HCT116 (cell line): ENCODE measurements at regions not wholly inside any gene's neighbourhood (a gene's known extent, or its start where the extent isn't known, plus 50 kb on each side); places are given as distances from the start of the nearest gene placed in this dataset.

Source experiments
- ATAC-seq: fragments of 200-7000 bp; cut with Tn5 transposase; 2 replicates; pipeline ENCODE4 v1.9.1; 2020; ENCODE audit warnings: mild to moderate bottlenecking, moderate library complexity
- BruUV-seq: library from RNA; stranded (reverse); fragments of 400-500 nt; replicated peaks from 2 replicates; lab custom pipeline; 2021; lab: Mats Ljungman, UMichigan
- CTCF ChIA-PET: fragments of 300-600 bp; sonication (Branson Sonifier 250); formaldehyde crosslinking; loops from one replicate; lab custom pipeline; 2021; ENCODE audit warnings: antibody characterized with exemption; lab: Charles Lee
- POLR2A ChIA-PET: fragments of 300-600, 350-600 bp; sonication (Branson Sonifier 250); formaldehyde crosslinking; loops from one replicate; lab custom pipeline; 2021; ENCODE audit warnings: antibody characterized with exemption; lab: Charles Lee
- RAD21 ChIA-PET, 2 experiments: fragments of 300-600 bp; sonication (Branson Sonifier 250); formaldehyde crosslinking; loops; one replicate each; lab custom pipeline; 2023; ENCODE audit warnings: low total read pairs in 2 of 2; ENCODE audit not compliant: uncharacterized antibody in 2 of 2, unreplicated experiment in 2 of 2, low non-redundant PET in 1 of 2; lab: Charles Lee
- DNase-seq: peaks from one replicate; pipeline ENCODE4 v3.0.0-alpha.2; 2010; ENCODE audit warnings: low read depth, low spot score
- H2AFZ ChIP-seq: fragments of 200-600 bp; shearing (Covaris generic), sonication (generic); 2 replicates; pipeline ENCODE4 v1.6.1; 2017; ENCODE audit warnings: low read depth, mixed run types, mixed read lengths, antibody characterized with exemption, low read length; ENCODE audit not compliant: poor library complexity, severe bottlenecking
- H3K27ac ChIP-seq: 2 replicates; pipeline ENCODE4 v1.5.1; 2012; ENCODE audit warnings: low read depth, low read length
- H3K27me3 ChIP-seq: fragments of 200-600 bp; sonication (generic); 2 replicates; pipeline ENCODE4 v1.6.1; 2016; ENCODE audit warnings: mixed run types, low read length, mixed read lengths; ENCODE audit not compliant: insufficient read depth
- H3K36me3 ChIP-seq, 2 experiments: fragments of 200-500 bp in 1 of 2; fragments of 200-600 bp in 1 of 2; sonication (Bioruptor generic) in 1 of 2; sonication (generic) in 1 of 2; 2 replicates each; pipeline versions ENCODE4 v1.5.1 to v1.6.1; 2014 to 2016; ENCODE audit warnings: low read length in 2 of 2, inconsistent platforms in 1 of 2, mixed read lengths in 1 of 2, mixed run types in 1 of 2; ENCODE audit not compliant: insufficient read depth in 2 of 2, control insufficient read depth in 1 of 2
- H3K4me1 ChIP-seq, 2 experiments: fragments of 200-600 bp in 1 of 2; sonication (generic) in 1 of 2; 2 replicates each; pipeline versions ENCODE4 v1.5.1 to v1.6.1; 2012 to 2017; ENCODE audit warnings: low read length in 2 of 2, inconsistent platforms in 1 of 2, mild to moderate bottlenecking in 1 of 2, mixed read lengths in 1 of 2, mixed run types in 1 of 2, moderate library complexity in 1 of 2; ENCODE audit not compliant: insufficient read depth in 2 of 2, control insufficient read depth in 1 of 2
- H3K4me2 ChIP-seq: fragments of 200-600 bp; sonication (generic); 2 replicates; pipeline ENCODE4 v1.6.1; 2017; ENCODE audit warnings: mixed run types, low read length, mixed read lengths
- H3K4me3 ChIP-seq, 2 experiments: fragments of 200-600 bp in 1 of 2; sonication (generic) in 1 of 2; replicated peaks in 1 of 2; 2 replicates each; pipeline ENCODE4 v1.5.1; 2011 to 2016; ENCODE audit warnings: low read length in 2 of 2, control low read depth in 1 of 2, low read depth in 1 of 2, mild to moderate bottlenecking in 1 of 2, mixed read lengths in 1 of 2, mixed run types in 1 of 2
- H3K79me2 ChIP-seq: fragments of 200-600 bp; sonication (generic); 2 replicates; pipeline ENCODE4 v1.6.1; 2017; ENCODE audit warnings: mild to moderate bottlenecking, mixed run types, low read length, moderate library complexity, mixed read lengths; ENCODE audit not compliant: insufficient read depth
- H3K9ac ChIP-seq: fragments of 200-600 bp; sonication (generic); 2 replicates; pipeline ENCODE4 v1.6.1; 2016; ENCODE audit warnings: low read length, mixed read lengths
- H3K9me2 ChIP-seq: fragments of 200-600 bp; sonication (generic), shearing (Covaris generic); 2 replicates; pipeline ENCODE4 v1.6.1; 2017; ENCODE audit warnings: mixed run types, mild to moderate bottlenecking, moderate library complexity; ENCODE audit not compliant: insufficient read depth
- H3K9me3 ChIP-seq, 2 experiments: fragments of 200-500 bp in 1 of 2; fragments of 200-600 bp in 1 of 2; sonication (Bioruptor generic) in 1 of 2; sonication (generic) in 1 of 2; 2 replicates each; pipeline ENCODE4 v1.6.1; 2014 to 2017; ENCODE audit warnings: low read length in 2 of 2, mixed read lengths in 2 of 2, inconsistent platforms in 1 of 2, low read depth in 1 of 2, mild to moderate bottlenecking in 1 of 2, mixed run types in 1 of 2, moderate library complexity in 1 of 2; ENCODE audit not compliant: control insufficient read depth in 1 of 2, insufficient read depth in 1 of 2
- H4K20me1 ChIP-seq: fragments of 200-600 bp; sonication (generic), shearing (Covaris generic); 2 replicates; pipeline ENCODE4 v1.6.1; 2017; ENCODE audit warnings: mixed run types, mild to moderate bottlenecking, moderate library complexity; ENCODE audit not compliant: insufficient read depth
- ATF3 ChIP-seq: IDR thresholded peaks from 2 replicates; pipeline ENCODE4 v1.6.1; 2012
- CEBPB ChIP-seq: IDR thresholded peaks from 2 replicates; pipeline ENCODE4 v1.6.1; 2012; ENCODE audit warnings: low read depth
- CTCF ChIP-seq, 3 experiments: fragments of 200-600 bp in 1 of 3; sonication (generic) in 1 of 3; IDR thresholded peaks in 2 of 3; conservative IDR thresholded peaks in 1 of 3; 2 replicates each; pipeline ENCODE4 v1.5.1; 2012 to 2017; ENCODE audit warnings: low read depth in 2 of 3, low read length in 2 of 3, antibody characterized with exemption in 1 of 3, borderline replicate concordance in 1 of 3, control low read depth in 1 of 3, mild to moderate bottlenecking in 1 of 3, mixed read lengths in 1 of 3, mixed run types in 1 of 3, moderate library complexity in 1 of 3; ENCODE audit not compliant: insufficient read depth in 1 of 3
- EGR1 ChIP-seq: IDR thresholded peaks from 2 replicates; pipeline ENCODE4 v1.6.1; 2012; ENCODE audit warnings: low read depth
- ELF1 ChIP-seq: IDR thresholded peaks from 2 replicates; pipeline ENCODE4 v1.6.1; 2012; ENCODE audit warnings: low read depth, borderline replicate concordance
- EZH2 ChIP-seq: fragments of 200-600 bp; sonication (generic); IDR thresholded peaks from 2 replicates; pipeline ENCODE4 v1.6.1; 2017; ENCODE audit warnings: antibody characterized with exemption, mixed run types
- EZH2phosphoT487 ChIP-seq: fragments of 200-600 bp; IDR thresholded peaks from 2 replicates; pipeline ENCODE4 v1.6.1; 2018; ENCODE audit warnings: antibody characterized with exemption, borderline replicate concordance
- FOSL1 ChIP-seq: IDR thresholded peaks from 2 replicates; pipeline ENCODE4 v1.6.1; 2012; ENCODE audit warnings: low read depth
- JUND ChIP-seq: IDR thresholded peaks from 2 replicates; pipeline ENCODE4 v1.6.1; 2012
- MAX ChIP-seq: IDR thresholded peaks from 2 replicates; pipeline ENCODE4 v1.6.1; 2012
- POLR2A ChIP-seq: IDR thresholded peaks from 2 replicates; pipeline ENCODE4 v1.7.0; 2011; ENCODE audit warnings: borderline replicate concordance; ENCODE audit not compliant: insufficient read depth, insufficient read length; ENCODE audit errors: extremely low read depth
- RAD21 ChIP-seq: IDR thresholded peaks from 2 replicates; pipeline ENCODE4 v1.6.1; 2012; ENCODE audit warnings: low read depth, mild to moderate bottlenecking
- REST ChIP-seq: IDR thresholded peaks from 2 replicates; pipeline ENCODE4 v1.6.1; 2012; ENCODE audit warnings: low read depth
- SIN3A ChIP-seq: IDR thresholded peaks from 2 replicates; pipeline ENCODE4 v1.6.1; 2012; ENCODE audit warnings: low read depth
- SP1 ChIP-seq: IDR thresholded peaks from 2 replicates; pipeline ENCODE4 v1.6.1; 2012; ENCODE audit warnings: low read depth
- SRF ChIP-seq: IDR thresholded peaks from 2 replicates; pipeline ENCODE4 v1.6.1; 2012; ENCODE audit warnings: low read depth
- TCF7L2 ChIP-seq: IDR thresholded peaks from 2 replicates; pipeline ENCODE4 v1.7.0; 2011; ENCODE audit warnings: borderline replicate concordance, inconsistent platforms; ENCODE audit not compliant: insufficient read depth, insufficient read length; ENCODE audit errors: extremely low read depth
- ZBTB33 ChIP-seq: IDR thresholded peaks from 2 replicates; pipeline ENCODE4 v1.6.1; 2011; ENCODE audit warnings: mild to moderate bottlenecking, low read length, moderate library complexity; ENCODE audit not compliant: insufficient replicate concordance; ENCODE audit errors: extremely low read depth
- ZNF274 ChIP-seq: fragments of 200-500 bp; sonication (Bioruptor generic); IDR thresholded peaks from 2 replicates; pipeline ENCODE4 v1.6.1; 2014; ENCODE audit warnings: mild to moderate bottlenecking, low read depth, low read length, inconsistent platforms
- intact Hi-C: fragments of 100-400 bp; cut with micrococcal nuclease; formaldehyde crosslinking; loops from 2 replicates; pipeline ENCODE4 v1.10.0; 2022

- POLR2A ChIA-PET: no interaction called here
- Histone ChIP-seq H3K9ac (no peak overlapping the region), H3K9me2 (no peaks in the 10 kb centered on the region), H3K27me3 (no peaks in the 10 kb centered on the region), H3K4me1 (no peaks in the 10 kb centered on the region), H3K36me3 (no peaks in the 10 kb centered on the region), H3K79me2 (no peaks in the 10 kb centered on the region), H3K4me2 (no peak overlapping the region), H3K27ac (no peak overlapping the region), H3K9me3 (no peaks in the 10 kb centered on the region), H2AFZ (no peak overlapping the region), H3K4me3 (no peak overlapping the region), H4K20me1 (no peaks in the 10 kb centered on the region)
- ATAC-seq: no peak
- TF ChIP-seq ATF3 (no peak), EZH2phosphoT487 (no peak), CEBPB (no peak), TCF7L2 (no peak), EZH2 (no peak), JUND (no peak), CTCF (IDR thresholded peaks at IDR 0.05 in 2 of 3, conservative IDR thresholded peaks at IDR 0.05 in 1 of 3; ENCODE audit: borderline replicate concordance in 1 of 3, insufficient read depth in 1 of 3, low read depth in 2 of 3, low read length in 2 of 3) (no peak), FOSL1 (no peak), SRF (no peak), POLR2A (no peak), ZBTB33 (no peak), ELF1 (no peak), MAX (no peak), EGR1 (no peak), SIN3A (no peak), RAD21 (no peak), SP1 (no peak), REST (no peak), ZNF274 (no peak)
- BruUV-seq: no TSS peak
- RAD21 ChIA-PET: no interaction called here
- CTCF ChIA-PET: no interaction called here
- DNase-seq: no peak
- intact Hi-C loops: no loop called here
These were observed 576.9 kb upstream of the PTBP2 start for GRCh38 chr1:96144636-96145035.
